Ascending aorta (tissue), 2 donors: ENCODE measurements at regions not wholly inside any gene's neighbourhood (a gene's known extent, or its start where the extent isn't known, plus 50 kb on each side); places are given as distances from the start of the nearest gene placed in this dataset.

ENCODE experiments used
- DNase-seq, 2 donors: peaks; one replicate each; pipeline ENCODE4 v3.0.0-alpha.2; 2019; ENCODE audit warnings: low spot score in 2 of 2
- H3K27ac ChIP-seq, 2 donors: fragments of 200-600 bp; sonication (generic); one replicate each; pipeline ENCODE4 v1.5.1; 2016 to 2017; ENCODE audit warnings: mild to moderate bottlenecking in 1 of 2
- H3K27me3 ChIP-seq: fragments of 200-600 bp; sonication (generic); one replicate; pipeline ENCODE4 v1.5.1; 2017
- H3K36me3 ChIP-seq, 2 donors: fragments of 200-600 bp; sonication (generic); one replicate each; pipeline ENCODE4 v1.5.1; 2016
- H3K4me1 ChIP-seq, 2 donors: fragments of 200-600 bp; sonication (generic); one replicate each; pipeline ENCODE4 v1.5.1; 2016 to 2017; ENCODE audit warnings: mild to moderate bottlenecking in 1 of 2
- H3K4me3 ChIP-seq, 2 donors: fragments of 200-600 bp; sonication (generic); one replicate each; pipeline ENCODE4 v1.5.1; 2016 to 2017; ENCODE audit warnings: mild to moderate bottlenecking in 1 of 2
- H3K9me3 ChIP-seq, 2 donors: fragments of 200-600 bp; sonication (generic); one replicate each; pipeline ENCODE4 v1.5.1; 2016
- intact Hi-C: fragments of 100-400 bp; cut with DNase I; formaldehyde crosslinking; loops from one replicate; pipeline ENCODE4 v1.15.1; 2023
- TF ChIP-seq, protein P1 (sequence below), 3 experiments: fragments of 200-600 bp in 2 of 3; fragments of 450-650 bp in 1 of 3; sonication (generic) in 2 of 3; IDR thresholded peaks; one replicate each; pipeline ENCODE4 v1.5.1; 2016 to 2019; ENCODE audit warnings: antibody characterized with exemption in 3 of 3, mild to moderate bottlenecking in 1 of 3, moderate library complexity in 1 of 3

- Histone ChIP-seq H3K4me3 (no peak overlapping the region), H3K27ac (no peak overlapping the region), H3K36me3 (no peaks in the 10 kb centered on the region), H3K4me1 (no peaks in the 10 kb centered on the region), H3K27me3 (no peaks in the 10 kb centered on the region), H3K9me3 (no peaks in the 10 kb centered on the region)
- intact Hi-C loops, result no loop called here
- no peak for DNase-seq
- TF ChIP-seq, protein P1, sequence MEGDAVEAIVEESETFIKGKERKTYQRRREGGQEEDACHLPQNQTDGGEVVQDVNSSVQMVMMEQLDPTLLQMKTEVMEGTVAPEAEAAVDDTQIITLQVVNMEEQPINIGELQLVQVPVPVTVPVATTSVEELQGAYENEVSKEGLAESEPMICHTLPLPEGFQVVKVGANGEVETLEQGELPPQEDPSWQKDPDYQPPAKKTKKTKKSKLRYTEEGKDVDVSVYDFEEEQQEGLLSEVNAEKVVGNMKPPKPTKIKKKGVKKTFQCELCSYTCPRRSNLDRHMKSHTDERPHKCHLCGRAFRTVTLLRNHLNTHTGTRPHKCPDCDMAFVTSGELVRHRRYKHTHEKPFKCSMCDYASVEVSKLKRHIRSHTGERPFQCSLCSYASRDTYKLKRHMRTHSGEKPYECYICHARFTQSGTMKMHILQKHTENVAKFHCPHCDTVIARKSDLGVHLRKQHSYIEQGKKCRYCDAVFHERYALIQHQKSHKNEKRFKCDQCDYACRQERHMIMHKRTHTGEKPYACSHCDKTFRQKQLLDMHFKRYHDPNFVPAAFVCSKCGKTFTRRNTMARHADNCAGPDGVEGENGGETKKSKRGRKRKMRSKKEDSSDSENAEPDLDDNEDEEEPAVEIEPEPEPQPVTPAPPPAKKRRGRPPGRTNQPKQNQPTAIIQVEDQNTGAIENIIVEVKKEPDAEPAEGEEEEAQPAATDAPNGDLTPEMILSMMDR (IDR thresholded peaks at IDR 0.05), result no peak
Measured at GRCh38 chr1:195373856-195374255, 1234.4 kb downstream of the KCNT2 start.

- no peak for DNase-seq
- Histone ChIP-seq H3K27me3 (no peaks in the 10 kb centered on the region), H3K4me1 (no peaks in the 10 kb centered on the region), H3K4me3 (no peak overlapping the region), H3K27ac (no peak overlapping the region), H3K36me3 (no peaks in the 10 kb centered on the region), H3K9me3 (no peaks in the 10 kb centered on the region)
- intact Hi-C loops, result no loop called here
- TF ChIP-seq, protein P1 (IDR thresholded peaks at IDR 0.05), result no peak
Measured at GRCh38 chr1:195345149-195345548, 1263.1 kb downstream of the KCNT2 start.

GRCh38 chr1:195337646-195338045, 1270.6 kb downstream of the KCNT2 start:
- no peak overlapping the region for H3K4me3 ChIP-seq
- no peak for DNase-seq
- intact Hi-C loops, result no loop called here
- no peaks in the 10 kb centered on the region for H3K9me3 ChIP-seq
- H3K27ac ChIP-seq, result no peak overlapping the region
- no peaks in the 10 kb centered on the region for H3K36me3 ChIP-seq
- no peaks in the 10 kb centered on the region for H3K27me3 ChIP-seq
- TF ChIP-seq, protein P1 (IDR thresholded peaks at IDR 0.05), result no peak
- no peaks in the 10 kb centered on the region for H3K4me1 ChIP-seq

DNA sequence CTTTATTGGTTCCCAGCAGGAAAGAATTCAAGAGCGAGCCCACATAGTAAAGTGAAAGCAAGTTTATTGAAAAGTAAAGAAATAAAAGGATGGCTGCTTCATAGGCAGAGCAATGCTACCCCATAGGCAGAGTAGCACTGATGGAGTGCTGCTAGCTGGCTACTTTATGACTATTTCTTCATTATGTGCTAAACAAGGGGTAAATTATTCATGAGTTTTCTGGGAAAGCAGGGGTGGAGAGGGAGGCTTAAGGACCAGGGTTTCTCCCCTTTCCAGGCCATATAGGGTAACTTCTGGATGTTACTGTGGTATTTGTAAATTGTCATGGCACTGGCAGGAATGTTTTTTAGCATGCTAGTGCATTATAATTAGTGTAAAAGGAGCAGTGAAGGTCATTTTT, 1271.4 kb downstream of the KCNT2 start:
- DNase-seq, result no peak
- no peaks in the 10 kb centered on the region for H3K4me1 ChIP-seq
- H3K4me3 ChIP-seq, result no peak overlapping the region
- TF ChIP-seq, protein P1 (IDR thresholded peaks at IDR 0.05), result no peak
- no peaks in the 10 kb centered on the region for H3K9me3 ChIP-seq
- H3K27ac ChIP-seq, result no peak overlapping the region
- no peaks in the 10 kb centered on the region for H3K27me3 ChIP-seq
- intact Hi-C loops, result no loop called here
- H3K36me3 ChIP-seq, result no peaks in the 10 kb centered on the region

- DNase-seq, result no peak
- TF ChIP-seq, protein P1 (IDR thresholded peaks at IDR 0.05), result no peak
- Histone ChIP-seq H3K9me3 (no peaks in the 10 kb centered on the region), H3K27ac (no peak overlapping the region), H3K4me3 (no peak overlapping the region), H3K36me3 (no peaks in the 10 kb centered on the region), H3K4me1 (no peaks in the 10 kb centered on the region), H3K27me3 (no peaks in the 10 kb centered on the region)
- intact Hi-C loops, result no loop called here
Measured at GRCh38 chr1:195335541-195335940, 1272.7 kb downstream of the KCNT2 start.

GRCh38 chr1:195332102-195332501, 1276.1 kb downstream of the KCNT2 start:
- H3K4me3 ChIP-seq, result no peak overlapping the region
- H3K27me3 ChIP-seq, result no peaks in the 10 kb centered on the region
- H3K4me1 ChIP-seq, result no peaks in the 10 kb centered on the region
- intact Hi-C loops, result no loop called here
- no peaks in the 10 kb centered on the region for H3K9me3 ChIP-seq
- H3K27ac ChIP-seq, result no peak overlapping the region
- H3K36me3 ChIP-seq, result no peaks in the 10 kb centered on the region
- DNase-seq, result no peak
- TF ChIP-seq, protein P1 (IDR thresholded peaks at IDR 0.05), result no peak
